ENCODE measurements at regions not wholly inside any gene's neighbourhood (a gene's known extent, or its start where the extent isn't known, plus 50 kb on each side); places are given as distances from the start of the nearest gene placed in this dataset.

DNA sequence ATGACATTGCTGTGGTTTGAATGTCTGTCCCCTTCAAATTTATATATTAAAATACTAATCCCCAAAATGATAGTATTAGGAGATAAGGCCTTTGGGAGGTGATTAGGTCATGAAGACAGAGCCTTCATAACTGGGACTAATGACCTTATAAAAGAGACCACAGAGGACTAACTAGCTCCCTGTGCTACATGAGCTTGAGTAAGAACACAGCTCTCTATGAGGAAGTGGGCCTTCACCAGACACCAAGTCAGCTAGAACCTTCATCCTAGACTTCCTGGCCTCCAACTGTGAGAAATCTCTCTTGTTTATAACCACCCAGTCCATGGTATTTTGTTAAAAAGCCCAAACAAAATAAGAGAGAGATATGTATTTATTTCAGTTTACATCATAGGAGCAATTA lies 242.2 kb upstream of the CTSO start:
- TF ChIP-seq, protein P1, sequence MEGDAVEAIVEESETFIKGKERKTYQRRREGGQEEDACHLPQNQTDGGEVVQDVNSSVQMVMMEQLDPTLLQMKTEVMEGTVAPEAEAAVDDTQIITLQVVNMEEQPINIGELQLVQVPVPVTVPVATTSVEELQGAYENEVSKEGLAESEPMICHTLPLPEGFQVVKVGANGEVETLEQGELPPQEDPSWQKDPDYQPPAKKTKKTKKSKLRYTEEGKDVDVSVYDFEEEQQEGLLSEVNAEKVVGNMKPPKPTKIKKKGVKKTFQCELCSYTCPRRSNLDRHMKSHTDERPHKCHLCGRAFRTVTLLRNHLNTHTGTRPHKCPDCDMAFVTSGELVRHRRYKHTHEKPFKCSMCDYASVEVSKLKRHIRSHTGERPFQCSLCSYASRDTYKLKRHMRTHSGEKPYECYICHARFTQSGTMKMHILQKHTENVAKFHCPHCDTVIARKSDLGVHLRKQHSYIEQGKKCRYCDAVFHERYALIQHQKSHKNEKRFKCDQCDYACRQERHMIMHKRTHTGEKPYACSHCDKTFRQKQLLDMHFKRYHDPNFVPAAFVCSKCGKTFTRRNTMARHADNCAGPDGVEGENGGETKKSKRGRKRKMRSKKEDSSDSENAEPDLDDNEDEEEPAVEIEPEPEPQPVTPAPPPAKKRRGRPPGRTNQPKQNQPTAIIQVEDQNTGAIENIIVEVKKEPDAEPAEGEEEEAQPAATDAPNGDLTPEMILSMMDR (conservative IDR thresholded peaks at IDR 0.05 in 1 of 2, IDR thresholded peaks at IDR 0.05 in 1 of 2; ENCODE audit: extremely low read depth in 1 of 2, insufficient read depth in 1 of 2, low read depth in 1 of 2, low read length in 2 of 2): no peak
- TF ChIP-seq EZH2 (IDR thresholded peaks at IDR 0.05; ENCODE audit: borderline replicate concordance, low read length): no peak

Measured in mammary epithelial cell (primary cell).